ENCODE measurements at regions not wholly inside any gene's neighbourhood (a gene's known extent, or its start where the extent isn't known, plus 50 kb on each side); places are given as distances from the start of the nearest gene placed in this dataset.

DNA sequence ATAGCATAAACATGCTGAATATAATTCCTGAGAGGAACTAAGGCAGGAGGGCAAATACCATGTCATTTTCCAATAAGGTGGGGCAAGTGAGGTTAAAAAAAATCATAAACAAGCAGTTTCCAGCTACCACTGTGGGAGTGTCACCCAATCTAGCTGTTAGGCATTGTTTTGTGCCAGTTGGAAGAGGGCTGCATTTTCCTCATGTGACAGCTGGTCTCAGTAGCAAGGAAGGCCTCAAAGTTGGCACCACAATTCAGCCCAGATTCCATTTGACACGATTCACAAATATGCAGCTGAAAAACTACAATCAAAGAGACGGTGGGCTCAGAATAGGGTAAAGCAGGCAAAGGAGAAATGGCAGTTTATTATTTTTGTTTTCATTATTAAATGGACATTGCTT lies 636.1 kb downstream of the KIF4B start:
- ChIA-PET CTCF (no interaction called here), POLR2A (no interaction called here)
- DNase-seq (ENCODE audit: low spot score) (no peak), ATAC-seq (no peak)
- H3K4me3 Mint-ChIP-seq: no peak overlapping the region
- peaks cover 4% of the 10 kb centered on the region; the same call in 1 of the 2 replicates for H3K9me3 Mint-ChIP-seq
- no peak for TF ChIP-seq NFE2L1 (CRISPR knock-in tag; IDR thresholded peaks at IDR 0.05)
- TF ChIP-seq CREB1 (CRISPR knock-in tag; IDR thresholded peaks at IDR 0.05): no peak
- TF ChIP-seq HMGA2 (CRISPR knock-in tag; IDR thresholded peaks at IDR 0.05): no peak
- TF ChIP-seq JUN (CRISPR knock-in tag; IDR thresholded peaks at IDR 0.05): no peak
- TF ChIP-seq ZNF263 (CRISPR knock-in tag; IDR thresholded peaks at IDR 0.05; ENCODE audit: low read depth): no peak
- TF ChIP-seq, protein P1, sequence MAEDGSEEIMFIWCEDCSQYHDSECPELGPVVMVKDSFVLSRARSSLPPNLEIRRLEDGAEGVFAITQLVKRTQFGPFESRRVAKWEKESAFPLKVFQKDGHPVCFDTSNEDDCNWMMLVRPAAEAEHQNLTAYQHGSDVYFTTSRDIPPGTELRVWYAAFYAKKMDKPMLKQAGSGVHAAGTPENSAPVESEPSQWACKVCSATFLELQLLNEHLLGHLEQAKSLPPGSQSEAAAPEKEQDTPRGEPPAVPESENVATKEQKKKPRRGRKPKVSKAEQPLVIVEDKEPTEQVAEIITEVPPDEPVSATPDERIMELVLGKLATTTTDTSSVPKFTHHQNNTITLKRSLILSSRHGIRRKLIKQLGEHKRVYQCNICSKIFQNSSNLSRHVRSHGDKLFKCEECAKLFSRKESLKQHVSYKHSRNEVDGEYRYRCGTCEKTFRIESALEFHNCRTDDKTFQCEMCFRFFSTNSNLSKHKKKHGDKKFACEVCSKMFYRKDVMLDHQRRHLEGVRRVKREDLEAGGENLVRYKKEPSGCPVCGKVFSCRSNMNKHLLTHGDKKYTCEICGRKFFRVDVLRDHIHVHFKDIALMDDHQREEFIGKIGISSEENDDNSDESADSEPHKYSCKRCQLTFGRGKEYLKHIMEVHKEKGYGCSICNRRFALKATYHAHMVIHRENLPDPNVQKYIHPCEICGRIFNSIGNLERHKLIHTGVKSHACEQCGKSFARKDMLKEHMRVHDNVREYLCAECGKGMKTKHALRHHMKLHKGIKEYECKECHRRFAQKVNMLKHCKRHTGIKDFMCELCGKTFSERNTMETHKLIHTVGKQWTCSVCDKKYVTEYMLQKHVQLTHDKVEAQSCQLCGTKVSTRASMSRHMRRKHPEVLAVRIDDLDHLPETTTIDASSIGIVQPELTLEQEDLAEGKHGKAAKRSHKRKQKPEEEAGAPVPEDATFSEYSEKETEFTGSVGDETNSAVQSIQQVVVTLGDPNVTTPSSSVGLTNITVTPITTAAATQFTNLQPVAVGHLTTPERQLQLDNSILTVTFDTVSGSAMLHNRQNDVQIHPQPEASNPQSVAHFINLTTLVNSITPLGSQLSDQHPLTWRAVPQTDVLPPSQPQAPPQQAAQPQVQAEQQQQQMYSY (CRISPR knock-in tag; IDR thresholded peaks at IDR 0.05): no peak
- TF ChIP-seq, protein P2, sequence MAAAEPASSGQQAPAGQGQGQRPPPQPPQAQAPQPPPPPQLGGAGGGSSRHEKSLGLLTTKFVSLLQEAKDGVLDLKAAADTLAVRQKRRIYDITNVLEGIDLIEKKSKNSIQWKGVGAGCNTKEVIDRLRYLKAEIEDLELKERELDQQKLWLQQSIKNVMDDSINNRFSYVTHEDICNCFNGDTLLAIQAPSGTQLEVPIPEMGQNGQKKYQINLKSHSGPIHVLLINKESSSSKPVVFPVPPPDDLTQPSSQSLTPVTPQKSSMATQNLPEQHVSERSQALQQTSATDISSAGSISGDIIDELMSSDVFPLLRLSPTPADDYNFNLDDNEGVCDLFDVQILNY (CRISPR knock-in tag; IDR thresholded peaks at IDR 0.05): no peak
- no peak for TF ChIP-seq OVOL2 (CRISPR knock-in tag; IDR thresholded peaks at IDR 0.05; ENCODE audit: borderline replicate concordance)
- no peak for TF ChIP-seq ZNF219 (CRISPR knock-in tag; IDR thresholded peaks at IDR 0.05; ENCODE audit: borderline replicate concordance)
- no peaks in the 10 kb centered on the region for H3K4me1 Mint-ChIP-seq
- H3K36me3 Mint-ChIP-seq: no peaks in the 10 kb centered on the region
- no peak overlapping the region for H3K27ac Mint-ChIP-seq
- H3K27me3 Mint-ChIP-seq (ENCODE audit: low read depth): no peaks in the 10 kb centered on the region

GRCh38 chr5:155655569-155655968 lies 642.0 kb downstream of the KIF4B start:
- Mint-ChIP-seq H3K4me3 (no peak overlapping the region), H3K27me3 (ENCODE audit: low read depth) (no peaks in the 10 kb centered on the region), H3K9me3 (peaks cover 4% of the 10 kb centered on the region; the same call in 1 of the 2 replicates), H3K27ac (no peak overlapping the region), H3K4me1 (no peaks in the 10 kb centered on the region), H3K36me3 (no peaks in the 10 kb centered on the region)
- no peak for DNase-seq (ENCODE audit: low spot score)
- ATAC-seq: peak; percentile 72
- ChIA-PET CTCF (interaction anchor here (0.7 to 1.2 kb wide), 3 partner anchors 72 to 266 kb away, joined by 3 read pairs; no protein-coding TSS in a partner anchor), POLR2A (no interaction called here)
- no peak for TF ChIP-seq CREB1 (CRISPR knock-in tag; IDR thresholded peaks at IDR 0.05)
- TF ChIP-seq CTCF (IDR thresholded peaks at IDR 0.05): no peak
- TF ChIP-seq ESRRA (CRISPR knock-in tag; IDR thresholded peaks at IDR 0.05; ENCODE audit: borderline replicate concordance): no peak
- TF ChIP-seq ZNF121 (CRISPR knock-in tag; IDR thresholded peaks at IDR 0.05): no peak
- no peak for TF ChIP-seq TEAD4 (CRISPR knock-in tag; IDR thresholded peaks at IDR 0.05)
- TF ChIP-seq, protein P3, sequence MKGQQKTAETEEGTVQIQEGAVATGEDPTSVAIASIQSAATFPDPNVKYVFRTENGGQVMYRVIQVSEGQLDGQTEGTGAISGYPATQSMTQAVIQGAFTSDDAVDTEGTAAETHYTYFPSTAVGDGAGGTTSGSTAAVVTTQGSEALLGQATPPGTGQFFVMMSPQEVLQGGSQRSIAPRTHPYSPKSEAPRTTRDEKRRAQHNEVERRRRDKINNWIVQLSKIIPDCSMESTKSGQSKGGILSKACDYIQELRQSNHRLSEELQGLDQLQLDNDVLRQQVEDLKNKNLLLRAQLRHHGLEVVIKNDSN (CRISPR knock-in tag; IDR thresholded peaks at IDR 0.05): no peak
- TF ChIP-seq, protein P4, sequence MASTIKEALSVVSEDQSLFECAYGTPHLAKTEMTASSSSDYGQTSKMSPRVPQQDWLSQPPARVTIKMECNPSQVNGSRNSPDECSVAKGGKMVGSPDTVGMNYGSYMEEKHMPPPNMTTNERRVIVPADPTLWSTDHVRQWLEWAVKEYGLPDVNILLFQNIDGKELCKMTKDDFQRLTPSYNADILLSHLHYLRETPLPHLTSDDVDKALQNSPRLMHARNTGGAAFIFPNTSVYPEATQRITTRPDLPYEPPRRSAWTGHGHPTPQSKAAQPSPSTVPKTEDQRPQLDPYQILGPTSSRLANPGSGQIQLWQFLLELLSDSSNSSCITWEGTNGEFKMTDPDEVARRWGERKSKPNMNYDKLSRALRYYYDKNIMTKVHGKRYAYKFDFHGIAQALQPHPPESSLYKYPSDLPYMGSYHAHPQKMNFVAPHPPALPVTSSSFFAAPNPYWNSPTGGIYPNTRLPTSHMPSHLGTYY (CRISPR knock-in tag; IDR thresholded peaks at IDR 0.05): no peak
- no peak for TF ChIP-seq ATF6 (CRISPR knock-in tag; IDR thresholded peaks at IDR 0.05)
- no peak for TF ChIP-seq IRF1 (CRISPR knock-in tag; IDR thresholded peaks at IDR 0.05)
- no peak for TF ChIP-seq ETV6 (CRISPR knock-in tag; IDR thresholded peaks at IDR 0.05)
- TF ChIP-seq, protein P5, sequence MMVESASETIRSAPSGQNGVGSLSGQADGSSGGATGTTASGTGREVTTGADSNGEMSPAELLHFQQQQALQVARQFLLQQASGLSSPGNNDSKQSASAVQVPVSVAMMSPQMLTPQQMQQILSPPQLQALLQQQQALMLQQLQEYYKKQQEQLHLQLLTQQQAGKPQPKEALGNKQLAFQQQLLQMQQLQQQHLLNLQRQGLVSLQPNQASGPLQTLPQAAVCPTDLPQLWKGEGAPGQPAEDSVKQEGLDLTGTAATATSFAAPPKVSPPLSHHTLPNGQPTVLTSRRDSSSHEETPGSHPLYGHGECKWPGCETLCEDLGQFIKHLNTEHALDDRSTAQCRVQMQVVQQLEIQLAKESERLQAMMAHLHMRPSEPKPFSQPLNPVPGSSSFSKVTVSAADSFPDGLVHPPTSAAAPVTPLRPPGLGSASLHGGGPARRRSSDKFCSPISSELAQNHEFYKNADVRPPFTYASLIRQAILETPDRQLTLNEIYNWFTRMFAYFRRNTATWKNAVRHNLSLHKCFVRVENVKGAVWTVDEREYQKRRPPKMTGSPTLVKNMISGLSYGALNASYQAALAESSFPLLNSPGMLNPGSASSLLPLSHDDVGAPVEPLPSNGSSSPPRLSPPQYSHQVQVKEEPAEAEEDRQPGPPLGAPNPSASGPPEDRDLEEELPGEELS (CRISPR knock-in tag; IDR thresholded peaks at IDR 0.05): no peak
- TF ChIP-seq ZNF423 (CRISPR knock-in tag; IDR thresholded peaks at IDR 0.05): no peak
- TF ChIP-seq SP1 (CRISPR knock-in tag; conservative IDR thresholded peaks at IDR 0.05): no peak
